GM18870 (cell line): ENCODE measurements at regions not wholly inside any gene's neighbourhood (a gene's known extent, or its start where the extent isn't known, plus 50 kb on each side); places are given as distances from the start of the nearest gene placed in this dataset.
"Not testable (repeated sequence)": the region's sequence is repeated elsewhere in the genome, so short reads cannot be mapped to it uniquely, and the experiment has no call there.

Experiments
- ATAC-seq: cut with Tn5 transposase; IDR thresholded peaks from one replicate; pipeline ENCODE4 v1.9.1; 2021; ENCODE audit warnings: moderate library complexity; ENCODE audit not compliant: unreplicated experiment

DNA sequence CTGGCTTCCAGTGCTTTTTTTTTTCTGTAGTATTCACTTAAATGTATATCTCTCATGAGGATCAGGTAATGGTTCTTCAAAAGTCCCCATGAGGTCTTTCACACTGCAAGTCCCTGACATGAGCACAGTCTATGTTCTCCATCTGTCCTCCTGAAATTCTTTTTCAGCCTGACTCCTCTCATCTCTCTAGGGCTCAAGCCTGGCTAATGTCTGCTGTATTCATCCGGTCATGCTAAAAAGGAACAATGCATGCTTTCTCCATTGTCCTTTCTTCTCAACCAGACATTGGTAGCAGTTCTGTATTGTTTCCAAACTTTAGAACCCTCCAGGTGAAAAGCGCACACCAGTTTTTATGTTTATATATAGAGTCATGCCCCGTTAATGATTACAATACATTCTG is 368.3 kb upstream of the OLFM3 start:
- no peak for ATAC-seq

DNA sequence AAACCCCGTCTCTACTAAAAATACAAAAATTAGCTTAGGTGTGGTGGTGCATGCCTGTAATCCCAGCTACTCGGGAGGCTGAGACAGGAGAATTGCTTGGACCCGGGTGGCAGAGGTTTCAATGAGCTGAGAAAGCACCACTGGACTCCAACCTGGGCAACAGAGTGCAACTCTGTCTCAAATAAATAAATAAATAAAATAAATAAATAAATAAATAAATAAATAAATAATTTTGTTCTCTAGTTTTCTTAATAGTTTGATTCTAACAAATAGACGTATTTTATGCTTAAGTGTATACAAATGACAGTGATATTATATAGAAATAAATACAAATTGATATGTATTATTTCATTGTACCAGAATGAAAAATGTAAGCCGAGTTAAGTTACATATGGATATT is 339.9 kb upstream of the OLFM3 start:
- ATAC-seq, result no peak

DNA sequence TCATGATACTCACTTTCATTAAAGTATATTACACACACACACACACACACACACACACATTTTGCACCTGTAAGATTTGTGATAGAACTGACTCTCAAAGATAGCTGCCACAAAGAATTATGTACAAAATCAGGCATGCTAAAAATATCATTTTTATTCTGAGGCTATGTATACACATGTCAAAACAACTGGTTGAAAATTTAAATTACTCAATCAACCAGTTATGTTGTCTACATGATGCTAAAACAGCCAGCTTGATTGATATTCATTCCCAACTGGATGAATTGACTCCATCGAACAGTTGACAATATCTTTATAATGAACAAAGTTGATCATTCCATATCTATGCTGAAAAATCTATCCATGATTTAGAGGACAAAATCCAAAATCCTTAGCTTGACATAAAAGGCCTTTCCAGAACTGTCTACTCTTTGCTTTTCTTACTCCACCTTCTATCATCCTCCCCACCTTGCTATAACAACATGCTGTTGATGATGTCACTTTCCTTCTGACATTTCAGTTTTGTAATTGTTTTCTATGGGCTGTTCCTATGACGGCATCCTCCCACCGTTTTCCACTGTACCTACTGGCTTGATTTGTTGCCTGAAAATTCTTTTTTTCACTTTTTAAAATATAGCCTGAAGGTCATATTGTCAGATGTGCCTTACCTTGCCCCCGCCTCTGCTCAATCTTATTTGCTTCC is 321.5 kb upstream of the OLFM3 start:
- no peak for ATAC-seq

DNA sequence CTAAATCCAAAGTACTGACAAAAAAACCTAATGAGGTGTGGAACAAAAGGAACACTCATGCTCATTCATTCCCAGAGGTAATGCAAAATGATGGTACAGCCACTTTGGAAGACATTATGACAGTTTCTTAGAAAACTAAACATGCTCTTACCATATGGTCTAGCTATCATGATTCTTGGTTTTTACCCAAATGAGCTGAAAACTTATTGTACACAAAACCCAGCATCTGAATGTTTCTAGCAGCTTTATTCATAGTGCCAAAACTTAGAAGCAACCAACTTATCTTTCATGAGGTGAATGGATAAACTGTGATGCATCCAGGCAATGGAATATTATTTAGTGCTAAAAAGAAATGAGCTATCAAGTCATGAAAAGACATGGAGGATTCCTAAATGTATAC is 318.4 kb upstream of the OLFM3 start:
- no peak for ATAC-seq

DNA sequence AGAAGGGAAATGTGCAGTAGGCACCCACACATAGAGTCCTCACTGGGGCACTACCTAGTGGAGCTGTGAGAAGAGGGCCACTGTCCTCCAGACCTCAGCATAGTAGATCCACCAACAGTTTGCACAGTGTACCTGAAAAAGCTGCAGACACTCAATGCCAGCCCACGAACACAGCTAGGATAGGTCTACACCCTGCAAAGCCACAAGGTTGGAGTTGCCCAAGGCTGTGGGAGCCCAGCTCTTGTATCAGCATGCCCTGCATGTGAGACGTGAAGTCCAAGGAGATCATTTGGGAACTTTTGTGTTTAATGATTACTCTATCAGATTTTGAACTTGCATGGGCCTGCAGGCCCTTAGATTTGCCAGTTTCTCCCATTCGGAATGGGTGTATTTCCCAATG is 299.4 kb upstream of the OLFM3 start:
- no peak for ATAC-seq

DNA sequence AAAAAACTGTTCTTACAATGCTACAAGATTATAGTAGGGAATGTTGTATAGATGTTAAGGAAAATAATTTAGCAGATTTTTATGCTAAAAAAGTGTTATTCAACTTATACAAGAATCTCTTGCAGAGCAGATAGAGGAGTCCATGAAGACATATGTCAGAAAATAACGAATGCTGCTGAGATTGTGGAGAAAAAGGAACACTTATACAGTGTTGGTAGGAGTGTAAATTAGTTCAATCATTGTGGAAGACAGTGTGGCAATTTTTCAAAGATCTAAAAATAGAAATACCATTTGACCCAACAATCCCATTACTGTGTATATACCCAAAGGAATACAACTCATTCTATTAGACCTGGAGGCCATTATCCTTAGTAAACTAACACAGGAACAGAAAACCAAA is 286.2 kb upstream of the OLFM3 start:
- ATAC-seq, result no peak

DNA sequence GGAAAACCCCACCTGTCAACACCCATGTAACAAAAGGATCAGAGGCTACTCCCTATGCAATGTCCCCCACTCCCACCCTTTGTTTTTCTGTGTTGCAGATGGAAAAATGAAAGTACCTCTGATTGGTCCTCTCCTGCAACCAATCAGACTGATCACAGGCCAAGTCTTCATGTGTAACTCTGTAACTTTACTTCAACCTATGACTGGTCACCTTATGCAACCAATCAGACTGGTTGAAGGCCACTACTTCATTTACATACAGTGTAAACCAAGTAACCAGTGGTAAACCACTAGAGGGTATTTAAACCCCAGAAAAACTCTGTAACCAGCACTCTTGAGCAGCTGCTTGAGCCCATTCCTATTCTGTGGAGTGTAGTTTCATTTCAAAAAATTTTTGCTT is 266.3 kb upstream of the OLFM3 start:
- ATAC-seq, result no peak

DNA sequence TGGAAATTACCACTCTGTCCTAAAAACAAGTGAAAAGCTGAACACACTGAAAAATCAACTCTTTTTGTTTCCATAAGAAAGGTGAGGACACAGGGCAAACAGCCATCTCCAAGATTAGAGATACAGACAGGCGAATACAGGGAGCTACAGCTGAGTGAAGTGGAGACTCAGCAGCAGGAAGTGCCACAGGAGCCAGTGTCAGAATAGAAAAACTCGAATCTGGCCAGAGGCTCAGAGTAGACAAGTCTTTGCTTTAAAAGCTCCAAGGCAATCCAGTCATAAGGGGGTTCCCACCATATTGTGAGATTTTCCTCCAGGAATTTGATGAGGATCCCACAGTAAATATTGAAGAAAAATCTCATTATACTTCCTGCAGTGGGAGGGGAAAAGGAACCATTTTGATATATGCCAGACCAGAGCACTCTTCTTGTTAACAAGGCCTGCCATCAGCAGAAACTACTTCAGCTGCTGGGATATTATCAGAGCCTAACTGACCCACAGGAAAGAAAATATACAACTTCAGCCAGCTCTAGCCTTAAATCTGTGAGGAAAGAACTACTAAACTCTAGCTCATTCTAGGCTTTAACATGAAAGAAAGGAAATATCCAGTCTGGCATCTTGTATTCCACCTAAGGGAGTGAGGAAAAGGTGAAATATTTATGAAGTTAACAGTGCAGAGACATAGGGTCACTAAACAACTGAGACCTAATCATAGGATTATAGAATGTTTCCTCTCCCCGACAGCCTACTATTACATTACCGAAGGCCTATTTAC is 256.2 kb upstream of the OLFM3 start:
- ATAC-seq, result no peak

DNA sequence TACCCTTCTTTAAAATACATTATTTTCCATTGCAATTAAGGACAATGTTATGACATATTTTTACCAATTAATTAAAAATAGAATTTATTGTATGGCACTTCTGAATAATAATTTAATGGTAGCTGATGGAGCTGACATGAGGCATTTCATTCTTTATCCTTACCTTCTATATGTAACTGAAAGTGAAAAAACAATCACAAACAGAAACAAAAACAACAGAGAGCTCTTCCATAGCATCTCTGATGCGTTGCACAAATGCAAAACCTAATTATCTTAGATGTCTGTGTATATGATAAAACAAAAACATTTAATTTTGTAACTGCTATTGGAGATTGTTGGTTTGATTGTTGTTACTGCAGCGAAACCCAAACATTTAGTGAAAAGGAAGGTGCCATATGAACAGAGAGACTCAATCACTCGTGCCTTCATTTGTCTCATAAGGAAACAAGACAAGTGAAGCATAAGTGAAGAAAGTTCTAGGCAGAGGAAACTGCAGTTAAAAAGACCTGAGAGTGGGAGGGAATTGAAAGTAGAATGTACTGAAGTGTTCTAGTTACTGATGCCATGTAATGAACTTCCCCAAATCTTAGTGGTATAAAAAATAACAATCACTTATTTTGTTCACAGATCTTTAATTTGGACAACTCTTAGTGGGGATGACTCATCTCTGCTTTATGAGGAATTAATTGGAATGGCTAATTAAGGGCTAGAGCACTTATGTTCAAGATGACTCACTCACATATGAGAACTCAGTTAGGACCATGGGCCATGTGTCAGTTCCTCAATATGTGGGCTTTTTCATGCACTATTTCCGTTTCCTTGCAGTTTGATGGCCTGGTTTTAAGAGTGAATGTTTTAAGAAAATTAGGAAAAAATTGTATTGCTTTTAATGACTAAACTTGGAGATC is 245.0 kb upstream of the OLFM3 start:
- peak; percentile 88 for ATAC-seq

DNA sequence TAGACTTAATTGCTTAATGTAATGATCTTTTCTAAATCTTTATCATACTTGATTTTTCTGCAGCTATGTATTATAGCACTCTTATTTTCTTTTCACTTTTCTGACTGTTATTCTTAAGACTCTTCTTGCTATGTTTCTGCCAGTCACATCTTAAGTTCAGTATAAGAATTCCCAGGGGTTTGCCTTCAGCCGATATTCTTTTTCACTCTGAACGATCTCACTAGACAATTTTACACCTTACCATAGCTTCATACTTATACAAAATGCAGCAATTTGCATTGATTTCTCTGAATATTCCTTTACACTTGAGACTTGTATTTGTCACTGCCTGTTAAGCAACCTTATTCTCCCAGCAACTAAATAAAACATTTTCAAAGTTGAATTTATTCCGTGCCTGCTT is 242.5 kb upstream of the OLFM3 start:
- ATAC-seq, result no peak

DNA sequence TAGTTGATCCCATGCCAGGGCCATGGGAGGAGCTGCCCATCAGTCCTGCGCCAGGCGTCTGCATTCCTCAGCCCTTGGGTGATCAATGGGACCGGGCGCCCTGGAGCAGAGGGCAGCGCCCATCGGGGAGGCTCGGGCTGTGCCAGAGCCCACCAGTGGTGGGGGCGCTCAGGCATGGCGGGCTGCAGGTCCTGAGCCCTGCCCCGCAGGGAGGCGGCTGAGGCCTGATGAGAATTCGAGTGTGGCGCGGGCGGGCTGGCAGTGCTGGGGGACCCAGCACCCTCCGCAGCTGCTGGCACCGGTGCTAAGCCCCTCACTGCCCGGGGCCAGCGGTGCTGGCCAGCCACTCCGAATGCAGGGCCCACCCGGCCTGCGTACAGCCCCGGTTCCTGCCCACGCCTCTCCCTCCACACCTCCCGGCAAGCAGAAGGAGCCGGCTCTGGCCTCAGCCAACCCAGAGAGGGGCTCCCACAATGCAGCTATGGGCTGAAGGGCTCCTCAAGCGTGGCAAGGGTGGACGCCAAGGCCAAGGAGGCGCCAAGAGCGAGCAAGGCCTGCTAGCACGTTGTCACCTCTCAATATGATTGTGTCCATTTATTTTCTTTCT is 238.1 kb upstream of the OLFM3 start:
- no peak for ATAC-seq

DNA sequence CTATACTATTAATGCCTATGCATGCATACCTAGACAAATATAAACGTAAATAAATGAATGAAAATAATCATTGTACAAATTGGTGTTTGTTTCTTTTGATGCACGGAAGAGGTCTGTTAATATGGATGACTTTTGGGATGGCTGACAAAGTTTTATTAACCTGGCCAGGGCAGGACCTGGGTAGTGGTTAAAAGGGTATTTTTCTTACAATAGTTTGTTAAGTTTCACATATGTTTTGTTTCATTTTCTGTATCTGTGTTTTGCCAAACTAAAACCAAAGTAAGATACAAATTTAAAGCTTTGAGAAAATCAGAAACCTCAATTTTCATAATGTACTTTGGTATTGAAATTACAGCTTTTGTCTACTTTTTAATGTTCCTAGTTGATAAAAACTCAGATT is 222.7 kb upstream of the OLFM3 start:
- ATAC-seq, result peak; percentile 79

DNA sequence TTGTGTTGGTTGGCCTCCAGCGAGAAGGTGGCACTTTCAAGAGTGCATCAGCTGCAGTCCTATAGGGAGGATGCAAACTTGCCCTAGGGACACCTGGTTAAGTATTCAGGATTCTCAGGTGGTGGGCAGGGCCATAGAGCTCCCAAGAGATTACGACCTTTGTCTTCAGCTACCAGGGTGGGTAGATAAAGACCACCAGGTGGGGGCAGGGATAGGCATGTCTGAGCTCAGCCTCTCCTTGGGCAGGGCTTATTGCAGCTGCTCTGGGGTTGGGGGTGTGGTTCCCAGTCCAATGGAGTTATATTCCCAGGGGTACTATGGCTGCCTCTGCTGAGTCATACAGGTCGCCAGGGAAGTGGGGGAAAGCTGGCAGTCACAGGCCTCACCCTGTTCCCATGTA is 214.2 kb upstream of the OLFM3 start:
- not testable (repeated sequence) for ATAC-seq

DNA sequence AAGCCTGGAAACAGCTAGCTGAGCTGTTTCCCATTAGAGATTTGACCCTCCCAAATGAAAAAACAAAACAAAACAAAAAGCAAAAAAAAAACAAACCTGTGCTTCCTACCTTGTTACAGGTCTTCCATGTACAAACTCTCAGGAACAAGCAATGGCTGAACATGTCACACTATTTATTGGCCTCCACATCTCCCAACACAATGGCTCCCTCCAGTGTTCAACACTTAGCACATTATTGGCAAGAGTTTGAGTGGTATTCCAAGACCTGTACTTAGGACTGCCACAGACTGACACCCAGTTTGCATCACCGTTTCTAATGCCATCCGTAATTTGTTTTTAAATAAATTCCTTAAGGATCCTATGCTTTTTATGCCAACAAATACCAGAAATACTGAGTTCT is 195.0 kb upstream of the OLFM3 start:
- peak; percentile 66 for ATAC-seq

DNA sequence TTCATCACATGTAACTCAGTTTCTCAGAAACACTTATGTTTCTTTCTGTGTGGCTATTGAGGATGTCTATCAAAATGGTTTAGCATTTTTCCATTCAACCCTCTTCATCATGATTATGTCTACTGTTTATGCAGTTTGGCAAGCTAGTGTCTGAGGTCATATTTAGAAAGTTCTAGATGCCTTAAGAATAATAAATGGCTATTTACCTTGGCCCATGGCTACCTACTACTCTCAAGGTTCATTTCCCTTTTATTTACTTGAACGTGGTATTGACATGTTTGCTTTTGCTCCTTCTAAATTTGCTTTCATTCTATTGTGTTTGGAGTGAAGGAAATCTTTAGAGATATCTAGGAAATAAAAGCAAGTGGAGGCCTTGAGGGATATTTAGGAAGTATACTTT is 193.7 kb upstream of the OLFM3 start:
- ATAC-seq, result no peak

DNA sequence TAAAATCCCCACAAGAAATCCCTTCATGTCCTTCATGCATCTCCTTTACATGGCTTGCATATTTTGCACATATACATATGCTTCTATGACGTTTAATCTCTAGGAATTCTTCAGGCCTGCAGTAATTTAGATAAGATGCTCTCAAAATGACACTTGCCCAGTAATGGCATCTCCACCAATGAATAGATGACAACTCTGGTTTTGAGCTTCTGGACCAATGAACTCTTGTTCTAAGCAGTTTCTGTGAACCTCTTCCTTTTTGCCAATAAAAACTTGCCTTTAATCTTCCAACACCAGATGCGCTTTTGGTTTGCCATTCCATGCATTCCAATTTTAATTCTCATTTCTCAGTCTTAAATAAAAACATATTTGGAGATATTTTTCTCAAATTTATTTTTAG is 189.8 kb upstream of the OLFM3 start:
- no peak for ATAC-seq

DNA sequence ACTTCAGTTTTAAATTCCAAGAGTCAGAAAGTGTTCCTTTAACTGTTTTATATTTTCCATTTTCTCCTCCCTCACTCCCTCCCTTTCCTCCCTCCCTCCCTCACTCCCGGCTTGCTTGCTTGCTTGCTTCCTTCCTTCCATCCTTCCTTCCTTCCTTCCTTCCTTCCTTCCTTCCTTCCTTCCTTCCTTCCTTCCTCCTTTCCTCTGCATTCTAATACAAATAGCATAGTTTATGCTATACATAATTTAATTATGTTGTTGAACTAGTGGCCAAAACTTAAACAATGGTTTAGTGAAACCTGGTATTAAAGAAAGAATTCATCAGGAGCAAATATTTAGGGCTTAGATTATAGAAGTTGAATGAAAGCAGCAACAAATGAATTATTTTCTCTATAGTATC is 188.5 kb upstream of the OLFM3 start:
- no peak for ATAC-seq

DNA sequence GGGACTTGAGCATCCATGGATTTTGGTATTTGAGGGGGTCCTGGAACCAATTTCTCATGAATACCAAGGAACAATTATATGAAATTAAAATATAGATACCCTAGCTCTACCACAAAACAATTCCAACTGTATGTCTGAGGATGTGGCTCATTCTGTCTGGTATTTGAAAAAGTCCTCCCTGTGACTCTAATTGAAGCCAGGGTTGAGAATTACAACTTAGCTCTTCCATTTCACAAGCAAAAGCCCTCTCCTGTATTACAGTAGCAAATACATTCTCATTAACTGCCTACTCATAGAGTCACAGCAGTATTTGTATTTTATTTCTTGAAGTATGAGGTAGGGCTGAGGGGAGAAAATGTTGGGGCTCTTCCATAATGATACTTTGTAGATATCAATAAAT is 187.8 kb upstream of the OLFM3 start:
- ATAC-seq, result no peak

DNA sequence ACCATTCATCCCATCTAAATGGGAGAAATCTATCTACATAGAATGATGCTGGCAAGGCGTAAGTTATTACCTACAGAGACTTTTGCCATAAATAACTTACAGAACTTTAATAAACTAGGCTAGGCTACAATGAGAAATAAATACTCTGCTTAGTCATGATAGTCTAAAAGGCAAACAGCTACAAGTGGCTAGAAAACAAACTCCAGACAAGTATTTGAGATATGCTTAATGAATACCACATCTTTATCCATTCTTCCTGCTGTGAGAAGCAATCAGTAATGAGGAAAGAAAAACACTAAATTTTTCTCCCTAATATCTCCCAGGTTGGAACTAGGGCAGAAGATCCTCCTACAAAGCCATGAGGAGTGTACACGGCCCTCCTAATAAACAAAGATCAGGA is 187.0 kb upstream of the OLFM3 start:
- ATAC-seq, result no peak

DNA sequence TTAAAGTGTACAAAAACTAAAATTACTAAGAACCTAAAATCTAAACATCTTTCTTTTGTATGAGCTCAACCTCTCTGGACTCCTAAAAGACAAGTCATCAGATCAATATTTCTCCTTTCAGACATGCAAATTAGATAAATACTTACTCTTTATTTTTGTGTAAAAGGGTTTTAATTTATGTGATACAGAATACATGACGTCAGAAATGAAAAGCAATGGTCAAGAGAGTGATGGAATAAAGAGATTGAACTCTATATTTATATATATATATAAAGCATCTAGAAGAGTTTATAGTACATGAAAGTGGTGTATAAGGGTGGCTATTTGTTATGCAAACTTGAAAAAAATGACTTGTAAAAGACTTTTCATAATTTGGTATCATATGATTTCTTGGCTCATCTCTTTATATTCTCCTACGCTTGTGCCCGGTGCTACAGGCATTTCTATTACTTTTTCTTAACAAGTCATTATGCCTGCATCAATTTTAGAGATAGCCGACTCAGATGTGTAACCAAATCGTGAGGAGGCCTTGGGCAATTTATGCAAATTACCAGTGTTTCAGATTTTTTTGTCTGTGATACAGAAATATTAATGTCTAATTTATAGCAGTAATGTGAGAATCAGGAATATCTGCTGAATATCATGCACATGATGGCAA is 186.0 kb upstream of the OLFM3 start:
- no peak for ATAC-seq

DNA sequence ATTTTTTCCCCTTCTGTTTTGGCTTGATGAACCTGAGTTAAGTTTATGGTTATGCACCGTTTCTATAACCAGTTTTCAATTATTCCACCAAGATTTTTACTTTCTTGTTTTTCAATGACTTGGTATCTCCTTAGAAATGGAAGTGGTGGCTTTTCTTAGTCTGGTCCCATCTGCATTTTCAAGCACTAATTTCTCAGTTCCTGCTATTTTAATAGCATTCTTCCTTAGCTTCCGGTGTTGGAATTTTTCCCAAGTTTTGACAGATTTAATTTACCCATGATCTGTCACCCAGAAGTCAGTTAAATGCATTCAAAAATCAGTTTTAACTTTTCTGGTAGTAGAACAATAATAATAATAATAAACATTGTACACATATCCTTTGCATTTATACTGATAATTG is 184.6 kb upstream of the OLFM3 start:
- no peak for ATAC-seq
